SK-N-SH treated with all-trans-retinoic acid at 6 μM for 48 hours (cell line): ENCODE measurements at regions not wholly inside any gene's neighbourhood (a gene's known extent, or its start where the extent isn't known, plus 50 kb on each side); places are given as distances from the start of the nearest gene placed in this dataset.

ENCODE experiments used
- ZFP3 ChIP-seq: fragments of 250-450 bp; sonication (Bioruptor Pico); IDR thresholded peaks from 2 replicates; pipeline ENCODE4 v1.5.0; 2020; ENCODE audit warnings: mild to moderate bottlenecking, moderate library complexity
- ZFP30 ChIP-seq: fragments of 450-650 bp; formaldehyde crosslinking; IDR thresholded peaks from 2 replicates; pipeline ENCODE4 v1.5.0; 2022; ENCODE audit warnings: mild to moderate bottlenecking, moderate library complexity
- TF ChIP-seq, protein P1 (sequence below): fragments of 250-450 bp; sonication (Bioruptor Pico); IDR thresholded peaks from 2 replicates; pipeline ENCODE4 v1.8.0; 2020; ENCODE audit warnings: mild to moderate bottlenecking, moderate library complexity, borderline replicate concordance
- TF ChIP-seq, protein P2 (sequence below): fragments of 250-450 bp; sonication (Bioruptor Pico); IDR thresholded peaks from 2 replicates; pipeline ENCODE4 v1.5.1; 2020; ENCODE audit warnings: low read depth, mild to moderate bottlenecking, moderate library complexity

DNA sequence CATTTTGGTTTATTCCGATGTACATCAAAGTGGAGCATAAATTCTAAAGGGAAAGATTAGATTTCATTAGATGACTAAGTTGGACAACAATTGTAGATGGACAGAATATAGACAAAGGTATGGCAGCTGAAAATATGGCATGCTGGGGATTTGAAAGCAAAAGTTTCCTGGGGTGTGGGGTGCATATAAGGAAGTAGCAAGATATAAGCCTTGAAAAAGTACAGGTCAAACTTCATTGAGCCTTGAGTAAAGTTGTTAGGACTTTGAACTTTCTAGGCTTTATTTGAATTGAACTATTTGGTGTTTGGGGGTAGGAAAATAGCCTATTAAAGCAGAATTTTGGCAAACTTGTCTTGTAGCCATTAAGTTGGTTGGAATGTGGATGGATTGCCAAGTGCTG is 75.8 kb upstream of the KCNJ16 start:
- TF ChIP-seq, protein P1, sequence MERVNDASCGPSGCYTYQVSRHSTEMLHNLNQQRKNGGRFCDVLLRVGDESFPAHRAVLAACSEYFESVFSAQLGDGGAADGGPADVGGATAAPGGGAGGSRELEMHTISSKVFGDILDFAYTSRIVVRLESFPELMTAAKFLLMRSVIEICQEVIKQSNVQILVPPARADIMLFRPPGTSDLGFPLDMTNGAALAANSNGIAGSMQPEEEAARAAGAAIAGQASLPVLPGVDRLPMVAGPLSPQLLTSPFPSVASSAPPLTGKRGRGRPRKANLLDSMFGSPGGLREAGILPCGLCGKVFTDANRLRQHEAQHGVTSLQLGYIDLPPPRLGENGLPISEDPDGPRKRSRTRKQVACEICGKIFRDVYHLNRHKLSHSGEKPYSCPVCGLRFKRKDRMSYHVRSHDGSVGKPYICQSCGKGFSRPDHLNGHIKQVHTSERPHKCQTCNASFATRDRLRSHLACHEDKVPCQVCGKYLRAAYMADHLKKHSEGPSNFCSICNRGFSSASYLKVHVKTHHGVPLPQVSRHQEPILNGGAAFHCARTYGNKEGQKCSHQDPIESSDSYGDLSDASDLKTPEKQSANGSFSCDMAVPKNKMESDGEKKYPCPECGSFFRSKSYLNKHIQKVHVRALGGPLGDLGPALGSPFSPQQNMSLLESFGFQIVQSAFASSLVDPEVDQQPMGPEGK (CRISPR knock-in tag): no peak
- no peak for TF ChIP-seq ZFP30 (CRISPR knock-in tag)
- no peak for TF ChIP-seq ZFP3 (CRISPR knock-in tag)
- TF ChIP-seq, protein P2, sequence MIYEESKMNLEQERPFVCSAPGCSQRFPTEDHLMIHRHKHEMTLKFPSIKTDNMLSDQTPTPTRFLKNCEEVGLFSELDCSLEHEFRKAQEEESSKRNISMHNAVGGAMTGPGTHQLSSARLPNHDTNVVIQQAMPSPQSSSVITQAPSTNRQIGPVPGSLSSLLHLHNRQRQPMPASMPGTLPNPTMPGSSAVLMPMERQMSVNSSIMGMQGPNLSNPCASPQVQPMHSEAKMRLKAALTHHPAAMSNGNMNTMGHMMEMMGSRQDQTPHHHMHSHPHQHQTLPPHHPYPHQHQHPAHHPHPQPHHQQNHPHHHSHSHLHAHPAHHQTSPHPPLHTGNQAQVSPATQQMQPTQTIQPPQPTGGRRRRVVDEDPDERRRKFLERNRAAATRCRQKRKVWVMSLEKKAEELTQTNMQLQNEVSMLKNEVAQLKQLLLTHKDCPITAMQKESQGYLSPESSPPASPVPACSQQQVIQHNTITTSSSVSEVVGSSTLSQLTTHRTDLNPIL (CRISPR knock-in tag): no peak
